Progenitor cell of endocrine pancreas (in vitro differentiated cells): ENCODE measurements at regions not wholly inside any gene's neighbourhood (a gene's known extent, or its start where the extent isn't known, plus 50 kb on each side); places are given as distances from the start of the nearest gene placed in this dataset.

Experiments
- DNase-seq: peaks from one replicate; pipeline ENCODE4 v3.0.0; 2021; ENCODE audit warnings: low spot score; ENCODE audit not compliant: unreplicated experiment
- H3K27ac Mint-ChIP-seq: 2 replicates; pipeline ENCODE4 v1.8.0; 2021; ENCODE audit warnings: mild to moderate bottlenecking, moderate library complexity, mixed read lengths
- H3K27me3 Mint-ChIP-seq: 2 replicates; pipeline ENCODE4 v1.8.0; 2021; ENCODE audit warnings: mixed read lengths
- H3K36me3 Mint-ChIP-seq: 2 replicates; pipeline ENCODE4 v1.8.0; 2022; ENCODE audit warnings: mixed read lengths; ENCODE audit not compliant: insufficient read depth
- H3K4me1 Mint-ChIP-seq: 2 replicates; pipeline ENCODE4 v1.8.0; 2021; ENCODE audit warnings: low read depth, mixed read lengths
- H3K4me3 Mint-ChIP-seq: 2 replicates; pipeline ENCODE4 v1.8.0; 2021; ENCODE audit warnings: low read depth, mild to moderate bottlenecking, moderate library complexity, mixed read lengths
- H3K9me3 Mint-ChIP-seq: 2 replicates; pipeline ENCODE4 v1.8.0; 2021; ENCODE audit warnings: low read depth, mixed read lengths
- TF ChIP-seq, protein P1 (sequence below): fragments of 200-600 bp; sonication (generic); IDR thresholded peaks from one replicate; pipeline ENCODE4 v1.5.0; 2021; ENCODE audit warnings: antibody characterized with exemption, mild to moderate bottlenecking; ENCODE audit not compliant: unreplicated experiment

DNA sequence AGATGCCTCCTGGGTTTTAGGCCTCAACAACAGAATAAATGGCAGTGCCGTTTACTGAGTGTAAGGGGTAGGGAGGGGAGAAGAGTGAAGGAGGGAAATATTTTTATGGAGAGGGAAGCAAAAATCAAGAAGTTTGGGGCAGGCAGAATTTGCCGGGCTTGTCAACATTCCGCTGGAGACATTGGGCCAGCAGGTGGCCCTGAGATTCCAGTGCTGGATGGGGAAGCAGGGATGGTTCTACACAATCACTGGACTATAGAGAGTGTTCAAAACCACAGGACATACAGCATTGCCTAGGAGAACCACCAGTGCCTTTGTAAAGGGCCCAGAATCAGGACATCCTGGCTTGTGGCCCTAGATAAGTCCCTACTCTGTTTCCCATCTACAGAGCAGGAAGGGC lies 598.6 kb upstream of the MGMT start:
- TF ChIP-seq, protein P1, sequence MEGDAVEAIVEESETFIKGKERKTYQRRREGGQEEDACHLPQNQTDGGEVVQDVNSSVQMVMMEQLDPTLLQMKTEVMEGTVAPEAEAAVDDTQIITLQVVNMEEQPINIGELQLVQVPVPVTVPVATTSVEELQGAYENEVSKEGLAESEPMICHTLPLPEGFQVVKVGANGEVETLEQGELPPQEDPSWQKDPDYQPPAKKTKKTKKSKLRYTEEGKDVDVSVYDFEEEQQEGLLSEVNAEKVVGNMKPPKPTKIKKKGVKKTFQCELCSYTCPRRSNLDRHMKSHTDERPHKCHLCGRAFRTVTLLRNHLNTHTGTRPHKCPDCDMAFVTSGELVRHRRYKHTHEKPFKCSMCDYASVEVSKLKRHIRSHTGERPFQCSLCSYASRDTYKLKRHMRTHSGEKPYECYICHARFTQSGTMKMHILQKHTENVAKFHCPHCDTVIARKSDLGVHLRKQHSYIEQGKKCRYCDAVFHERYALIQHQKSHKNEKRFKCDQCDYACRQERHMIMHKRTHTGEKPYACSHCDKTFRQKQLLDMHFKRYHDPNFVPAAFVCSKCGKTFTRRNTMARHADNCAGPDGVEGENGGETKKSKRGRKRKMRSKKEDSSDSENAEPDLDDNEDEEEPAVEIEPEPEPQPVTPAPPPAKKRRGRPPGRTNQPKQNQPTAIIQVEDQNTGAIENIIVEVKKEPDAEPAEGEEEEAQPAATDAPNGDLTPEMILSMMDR = no peak
- Mint-ChIP-seq H3K27me3 (peaks cover 18% of the 10 kb centered on the region), H3K4me3 (no peak overlapping the region), H3K9me3 (no peaks in the 10 kb centered on the region), H3K36me3 (no peaks in the 10 kb centered on the region), H3K4me1 (no peaks in the 10 kb centered on the region), H3K27ac (no peak overlapping the region)
- DNase-seq = no peak

DNA sequence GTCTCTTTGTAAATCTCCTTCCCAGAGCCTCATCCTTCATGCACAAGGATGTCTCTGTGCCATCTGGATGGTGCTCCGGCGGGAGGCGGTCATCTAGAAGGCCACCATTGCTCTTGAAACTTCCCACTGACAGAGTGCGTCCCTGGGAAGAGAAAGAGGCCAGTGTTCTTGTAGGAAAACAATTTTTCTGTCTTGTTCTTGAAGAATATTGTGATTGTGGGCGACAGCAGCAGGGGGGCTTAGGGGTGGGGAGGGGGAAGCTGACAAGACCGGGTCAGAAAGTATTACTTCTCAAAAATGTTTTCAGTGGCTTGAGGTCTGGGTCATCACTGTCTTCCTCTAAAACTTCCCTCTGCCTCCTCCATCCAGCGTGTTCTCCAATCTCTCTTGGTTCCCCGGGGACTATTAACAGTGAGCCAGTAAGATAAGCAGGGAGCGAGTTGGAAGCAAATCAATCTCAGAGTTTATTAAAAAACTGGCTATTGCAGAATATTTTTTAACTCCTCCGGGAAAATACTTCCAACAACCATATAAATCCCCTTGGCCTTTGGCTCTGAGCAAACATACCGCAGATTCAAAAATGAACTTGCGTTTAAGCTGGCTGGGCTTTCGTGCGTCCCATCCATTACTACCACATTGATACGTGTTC lies 597.8 kb upstream of the MGMT start:
- Mint-ChIP-seq H3K36me3 (no peaks in the 10 kb centered on the region), H3K9me3 (no peaks in the 10 kb centered on the region), H3K27me3 (peaks cover 18% of the 10 kb centered on the region), H3K27ac (no peak overlapping the region), H3K4me3 (no peak overlapping the region), H3K4me1 (no peaks in the 10 kb centered on the region)
- TF ChIP-seq, protein P1 = no peak
- DNase-seq = no peak

DNA sequence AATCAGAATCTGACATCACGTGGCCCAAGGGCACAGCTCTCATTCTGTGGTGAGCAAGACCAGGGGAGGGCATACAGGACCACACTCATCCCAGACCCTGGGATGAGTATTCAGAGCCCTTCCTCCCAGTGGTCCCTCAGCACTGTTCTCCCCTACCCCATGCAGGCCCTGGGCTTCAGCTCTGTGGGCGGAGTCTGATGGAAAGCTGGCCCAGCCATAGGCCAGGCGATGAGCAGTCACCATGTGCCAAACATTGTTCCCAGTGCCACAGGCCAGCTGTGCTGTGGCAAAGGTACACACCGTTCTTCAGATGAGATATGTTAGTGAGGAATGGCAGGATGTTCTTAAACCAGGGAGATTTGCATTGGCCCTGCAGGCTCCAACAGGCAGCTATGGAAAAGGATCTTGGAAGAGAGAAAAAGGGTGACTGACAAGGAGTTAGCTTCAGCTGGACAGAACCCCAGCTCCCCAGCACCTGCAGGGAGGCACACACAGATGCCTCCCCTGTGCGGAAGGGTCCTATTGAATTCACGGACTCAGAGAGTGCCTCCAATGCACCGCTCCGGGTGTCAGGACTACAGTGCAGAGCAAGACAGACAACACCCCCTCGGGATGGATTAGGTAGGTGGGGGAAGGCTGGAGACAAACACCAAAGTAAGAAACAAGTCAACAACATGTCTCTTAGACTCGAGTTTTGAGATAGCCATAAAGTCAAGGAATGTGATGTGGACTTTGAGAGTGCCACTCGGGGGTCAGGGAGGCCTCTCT lies 596.0 kb upstream of the MGMT start:
- H3K36me3 Mint-ChIP-seq = no peaks in the 10 kb centered on the region
- TF ChIP-seq, protein P1 = no peak
- no peak overlapping the region for H3K27ac Mint-ChIP-seq
- no peak overlapping the region for H3K4me3 Mint-ChIP-seq
- DNase-seq = no peak
- H3K4me1 Mint-ChIP-seq = no peaks in the 10 kb centered on the region
- no peaks in the 10 kb centered on the region for H3K9me3 Mint-ChIP-seq
- H3K27me3 Mint-ChIP-seq = peaks cover 16% of the 10 kb centered on the region

DNA sequence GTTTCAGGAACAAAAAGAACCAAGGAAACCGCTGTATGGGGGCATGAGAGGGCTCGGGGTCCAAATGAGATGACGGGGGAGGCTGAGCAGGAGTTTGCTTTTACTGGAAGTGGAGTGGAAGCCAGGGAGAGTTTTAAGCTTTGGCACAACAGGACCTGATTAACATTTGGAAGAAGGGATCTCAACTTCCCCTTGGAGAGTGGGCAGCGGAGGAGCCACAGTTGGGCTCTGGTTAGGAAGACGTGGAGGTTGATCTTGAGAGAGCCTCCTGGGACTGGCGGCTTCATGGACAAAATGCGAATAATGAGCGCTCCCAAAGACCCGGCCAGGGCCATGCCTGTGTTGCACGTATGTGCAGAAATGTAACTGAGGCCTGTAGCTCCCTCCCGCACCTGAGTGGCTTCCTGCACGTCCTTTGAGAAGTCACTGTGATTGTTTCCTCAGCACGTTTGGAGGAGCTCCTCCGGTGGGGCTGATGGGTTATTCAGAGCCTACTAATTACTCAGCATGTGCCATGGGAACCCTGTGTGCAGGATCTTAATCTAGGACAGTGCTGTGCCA lies 595.3 kb upstream of the MGMT start:
- Mint-ChIP-seq H3K9me3 (no peaks in the 10 kb centered on the region), H3K27me3 (peaks cover 18% of the 10 kb centered on the region), H3K4me1 (no peaks in the 10 kb centered on the region), H3K27ac (no peak overlapping the region), H3K4me3 (no peak overlapping the region), H3K36me3 (no peaks in the 10 kb centered on the region)
- TF ChIP-seq, protein P1 = no peak
- DNase-seq = no peak

DNA sequence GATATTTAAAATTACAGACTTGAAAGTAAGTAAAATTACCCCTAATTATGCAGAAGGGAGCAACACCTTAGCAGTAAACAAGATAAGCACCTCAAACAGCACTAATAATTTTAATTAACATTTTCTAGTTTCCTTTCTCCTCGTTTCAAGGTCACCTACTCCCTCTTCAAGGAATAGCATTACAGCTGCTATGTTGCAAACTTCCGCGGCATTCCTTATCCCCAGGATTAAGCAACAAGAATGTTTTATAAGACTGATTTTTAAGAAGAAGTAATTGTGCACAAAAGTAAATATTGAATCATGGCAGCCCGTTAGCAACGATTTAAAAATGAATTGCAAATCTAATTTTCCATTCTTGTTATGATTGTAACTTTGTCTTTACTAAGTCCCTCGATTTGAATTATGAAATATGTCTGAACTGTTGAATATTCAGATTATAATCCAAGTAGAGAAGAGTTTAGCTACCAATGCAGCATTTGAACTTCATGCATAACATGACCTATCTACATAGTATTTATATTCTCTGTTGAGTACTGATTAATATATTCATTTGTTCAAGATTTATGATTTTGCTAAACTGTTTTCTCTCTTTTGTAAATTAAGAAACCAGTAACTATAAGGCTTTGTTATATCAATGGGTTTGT lies 593.5 kb upstream of the MGMT start:
- H3K9me3 Mint-ChIP-seq = no peaks in the 10 kb centered on the region
- TF ChIP-seq, protein P1 = no peak
- H3K36me3 Mint-ChIP-seq = no peaks in the 10 kb centered on the region
- no peaks in the 10 kb centered on the region for H3K4me1 Mint-ChIP-seq
- no peak for DNase-seq
- no peak overlapping the region for H3K27ac Mint-ChIP-seq
- peaks cover 18% of the 10 kb centered on the region for H3K27me3 Mint-ChIP-seq
- H3K4me3 Mint-ChIP-seq = no peak overlapping the region
